ENCODE measurements at regions not wholly inside any gene's neighbourhood (a gene's known extent, or its start where the extent isn't known, plus 50 kb on each side); places are given as distances from the start of the nearest gene placed in this dataset.
A peak's percentile ranks its signal among the peaks of the same experiment; 100 is the strongest.

DNA sequence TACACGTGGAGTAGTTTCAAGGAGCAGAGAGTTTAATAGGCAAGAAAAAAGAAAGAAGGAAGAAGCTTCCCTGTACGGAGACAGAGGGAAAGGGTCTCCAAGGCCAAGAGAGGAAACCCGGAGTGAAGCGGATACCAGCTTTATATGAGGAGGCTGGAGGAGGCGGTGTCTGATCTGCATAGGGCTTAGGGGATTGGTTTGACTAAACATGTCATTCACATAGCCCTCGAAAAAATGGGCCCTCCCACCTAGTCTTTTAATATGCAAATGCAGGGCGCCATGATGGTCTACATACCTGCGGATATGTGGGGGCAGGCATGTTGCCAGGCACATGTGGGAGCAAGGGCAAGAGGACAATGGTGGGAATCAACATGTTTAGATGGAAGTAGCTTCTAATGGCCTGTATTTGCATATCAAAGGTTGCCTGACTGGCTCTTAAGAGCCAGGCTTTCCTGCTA lies 103.1 kb upstream of the UGT8 start (continued):
- TF ChIP-seq, protein P1, sequence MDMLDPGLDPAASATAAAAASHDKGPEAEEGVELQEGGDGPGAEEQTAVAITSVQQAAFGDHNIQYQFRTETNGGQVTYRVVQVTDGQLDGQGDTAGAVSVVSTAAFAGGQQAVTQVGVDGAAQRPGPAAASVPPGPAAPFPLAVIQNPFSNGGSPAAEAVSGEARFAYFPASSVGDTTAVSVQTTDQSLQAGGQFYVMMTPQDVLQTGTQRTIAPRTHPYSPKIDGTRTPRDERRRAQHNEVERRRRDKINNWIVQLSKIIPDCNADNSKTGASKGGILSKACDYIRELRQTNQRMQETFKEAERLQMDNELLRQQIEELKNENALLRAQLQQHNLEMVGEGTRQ (IDR thresholded peaks at IDR 0.05; ENCODE audit: low read length) = no peak
- TF ChIP-seq CBX5 (IDR thresholded peaks at IDR 0.05; ENCODE audit: low read depth, low read length) (no peak), ASH2L (IDR thresholded peaks at IDR 0.05; ENCODE audit: low read length) (no peak), RXRA (IDR thresholded peaks at IDR 0.05; ENCODE audit: insufficient read depth, low read depth, low read length) (no peak), SUZ12 (IDR thresholded peaks at IDR 0.05; ENCODE audit: low read length) (no peak), SP1 (IDR thresholded peaks at IDR 0.05; ENCODE audit: low read depth, low read length) (peak; percentile 81), CHD1 (IDR thresholded peaks at IDR 0.05; ENCODE audit: low read depth, low read length) (no peak), TEAD4 (IDR thresholded peaks at IDR 0.05; ENCODE audit: low read depth, low read length) (peak; percentile 94), KDM5A (IDR thresholded peaks at IDR 0.05; ENCODE audit: low read length) (no peak), BCL11A (IDR thresholded peaks at IDR 0.05; ENCODE audit: low read depth in 2 of 2, low read length in 2 of 2) (no peak), TCF12 (IDR thresholded peaks at IDR 0.05; ENCODE audit: low read depth, low read length) (0 out of 2 replicates have a peak, but pooled peaks have one; percentile 50), CREB1 (IDR thresholded peaks at IDR 0.05) (no peak), RBBP5 (IDR thresholded peaks at IDR 0.05; ENCODE audit: borderline replicate concordance, low read depth, low read length) (no peak), POLR2A (IDR thresholded peaks at IDR 0.05; ENCODE audit: control extremely low read depth in 1 of 2, low read depth in 2 of 2, low read length in 2 of 2) (peak in 1 of 2 experiments; percentile 58; a peak in 1 of 3 replicates), SIX5 (IDR thresholded peaks at IDR 0.05; ENCODE audit: low read depth, low read length) (no peak), CTBP2 (IDR thresholded peaks at IDR 0.05; ENCODE audit: borderline replicate concordance, insufficient read depth, insufficient read length, low read length) (no peak), E2F6 (IDR thresholded peaks at IDR 0.05) (peak; percentile 73), KDM4A (IDR thresholded peaks at IDR 0.05; ENCODE audit: low read depth, low read length, severe bottlenecking) (no peak), NANOG (IDR thresholded peaks at IDR 0.05; ENCODE audit: insufficient read depth, low read depth, low read length, poor library complexity, severe bottlenecking) (peak; percentile 96), YY1 (IDR thresholded peaks at IDR 0.05; ENCODE audit: low read depth, low read length) (peak; percentile 89), MAX (IDR thresholded peaks at IDR 0.05) (peak; percentile 94)
- TF ChIP-seq, protein P2, sequence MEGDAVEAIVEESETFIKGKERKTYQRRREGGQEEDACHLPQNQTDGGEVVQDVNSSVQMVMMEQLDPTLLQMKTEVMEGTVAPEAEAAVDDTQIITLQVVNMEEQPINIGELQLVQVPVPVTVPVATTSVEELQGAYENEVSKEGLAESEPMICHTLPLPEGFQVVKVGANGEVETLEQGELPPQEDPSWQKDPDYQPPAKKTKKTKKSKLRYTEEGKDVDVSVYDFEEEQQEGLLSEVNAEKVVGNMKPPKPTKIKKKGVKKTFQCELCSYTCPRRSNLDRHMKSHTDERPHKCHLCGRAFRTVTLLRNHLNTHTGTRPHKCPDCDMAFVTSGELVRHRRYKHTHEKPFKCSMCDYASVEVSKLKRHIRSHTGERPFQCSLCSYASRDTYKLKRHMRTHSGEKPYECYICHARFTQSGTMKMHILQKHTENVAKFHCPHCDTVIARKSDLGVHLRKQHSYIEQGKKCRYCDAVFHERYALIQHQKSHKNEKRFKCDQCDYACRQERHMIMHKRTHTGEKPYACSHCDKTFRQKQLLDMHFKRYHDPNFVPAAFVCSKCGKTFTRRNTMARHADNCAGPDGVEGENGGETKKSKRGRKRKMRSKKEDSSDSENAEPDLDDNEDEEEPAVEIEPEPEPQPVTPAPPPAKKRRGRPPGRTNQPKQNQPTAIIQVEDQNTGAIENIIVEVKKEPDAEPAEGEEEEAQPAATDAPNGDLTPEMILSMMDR (IDR thresholded peaks at IDR 0.05; ENCODE audit: control extremely low read depth in 1 of 3, insufficient read depth in 1 of 3, low read depth in 1 of 3, low read length in 3 of 3) = no peak

All from H1 (cell line).